ENCODE measurements at regions not wholly inside any gene's neighbourhood (a gene's known extent, or its start where the extent isn't known, plus 50 kb on each side); places are given as distances from the start of the nearest gene placed in this dataset.

DNA sequence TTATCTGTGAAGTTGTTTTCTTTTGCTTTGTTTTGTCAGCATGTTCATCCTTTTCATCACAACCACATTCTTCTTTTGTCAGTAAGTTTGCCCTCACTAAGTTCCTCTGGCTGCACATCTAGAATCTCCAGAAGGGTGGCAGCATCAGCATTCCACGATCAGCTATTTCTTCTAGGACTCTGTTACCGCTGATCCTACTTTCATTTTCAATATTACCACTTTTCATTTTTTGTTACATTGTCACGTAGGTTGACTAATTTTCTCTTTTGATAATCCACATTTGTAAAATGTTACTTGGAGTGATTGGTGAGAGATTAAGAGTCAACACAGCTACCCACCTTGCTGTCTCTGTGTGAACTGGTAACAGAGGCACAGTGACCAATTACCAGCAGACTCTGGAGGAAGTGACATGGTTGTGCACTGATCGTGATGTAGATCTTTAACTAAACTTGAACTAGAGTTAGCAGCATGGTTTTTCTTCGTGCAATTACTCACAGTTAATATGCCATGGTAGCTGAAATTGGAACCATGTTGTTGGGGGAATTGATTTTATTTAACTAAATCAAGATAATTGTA, 307.9 kb upstream of the SLC35B3 start:
- DNase-seq (no peak), ATAC-seq (ENCODE audit: low read depth) (no peak)
- H4K8ac ChIP-seq (ENCODE audit: low read depth in 2 of 2, low read length in 2 of 2) = no peak overlapping the region
- H3K14ac ChIP-seq (replicated peaks; ENCODE audit: low read depth, low read length) = no peak overlapping the region
- H2BK20ac ChIP-seq (ENCODE audit: low read depth, low read length) = no peak overlapping the region
- H3K4me3 ChIP-seq (ENCODE audit: insufficient read depth, low read depth, low read length) = no peak overlapping the region
- ChIA-PET CTCF (no interaction called here), POLR2A (ENCODE audit: unreplicated experiment) (no interaction called here)
- no peak overlapping the region for H3K4me2 ChIP-seq (ENCODE audit: low read depth, low read length)
- no CpG with 5 or more reads among the region's 5 CpGs for WGBS, 2 experiments (ENCODE audit: extremely low coverage in 2 of 2, insufficient read length in 1 of 2)
- H2BK5ac ChIP-seq (ENCODE audit: low read depth, low read length, poor library complexity, severe bottlenecking) = no peak overlapping the region
- no peak overlapping the region for H2AK9ac ChIP-seq (replicated peaks; ENCODE audit: low read depth, low read length, poor library complexity)
- H2AK5ac ChIP-seq (ENCODE audit: low read depth, low read length) = no peak overlapping the region
- dilution Hi-C loops (cut with HindIII; ENCODE audit: low sequenced_read_pairs, unreplicated experiment) = no loop called here
- H3K23ac ChIP-seq (ENCODE audit: low read depth, low read length) = no peak overlapping the region
- no peak overlapping the region for H4K5ac ChIP-seq (ENCODE audit: low read depth, low read length)
- no peak overlapping the region for H3K56ac ChIP-seq (ENCODE audit: extremely low read depth, insufficient read depth, low read length)
- in situ Hi-C loops (cut with MboI; ENCODE audit: low sequenced_read_pairs) = no loop called here
- TF ChIP-seq MAFK (IDR thresholded peaks at IDR 0.05; ENCODE audit: low read depth, low read length) (no peak), NFE2L2 (IDR thresholded peaks at IDR 0.05; ENCODE audit: low read depth, low read length) (no peak), RAD21 (IDR thresholded peaks at IDR 0.05; ENCODE audit: low read length) (no peak), SMC3 (IDR thresholded peaks at IDR 0.05; ENCODE audit: low read depth, low read length) (no peak), RCOR1 (IDR thresholded peaks at IDR 0.05; ENCODE audit: insufficient replicate concordance, low read length) (no peak), BHLHE40 (IDR thresholded peaks at IDR 0.05; ENCODE audit: low read depth, low read length) (no peak), POLR2A (IDR thresholded peaks at IDR 0.05; ENCODE audit: low read depth, low read length) (no peak), CEBPB (IDR thresholded peaks at IDR 0.05; ENCODE audit: low read depth, low read length) (no peak)
- TF ChIP-seq, protein P1, sequence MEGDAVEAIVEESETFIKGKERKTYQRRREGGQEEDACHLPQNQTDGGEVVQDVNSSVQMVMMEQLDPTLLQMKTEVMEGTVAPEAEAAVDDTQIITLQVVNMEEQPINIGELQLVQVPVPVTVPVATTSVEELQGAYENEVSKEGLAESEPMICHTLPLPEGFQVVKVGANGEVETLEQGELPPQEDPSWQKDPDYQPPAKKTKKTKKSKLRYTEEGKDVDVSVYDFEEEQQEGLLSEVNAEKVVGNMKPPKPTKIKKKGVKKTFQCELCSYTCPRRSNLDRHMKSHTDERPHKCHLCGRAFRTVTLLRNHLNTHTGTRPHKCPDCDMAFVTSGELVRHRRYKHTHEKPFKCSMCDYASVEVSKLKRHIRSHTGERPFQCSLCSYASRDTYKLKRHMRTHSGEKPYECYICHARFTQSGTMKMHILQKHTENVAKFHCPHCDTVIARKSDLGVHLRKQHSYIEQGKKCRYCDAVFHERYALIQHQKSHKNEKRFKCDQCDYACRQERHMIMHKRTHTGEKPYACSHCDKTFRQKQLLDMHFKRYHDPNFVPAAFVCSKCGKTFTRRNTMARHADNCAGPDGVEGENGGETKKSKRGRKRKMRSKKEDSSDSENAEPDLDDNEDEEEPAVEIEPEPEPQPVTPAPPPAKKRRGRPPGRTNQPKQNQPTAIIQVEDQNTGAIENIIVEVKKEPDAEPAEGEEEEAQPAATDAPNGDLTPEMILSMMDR (conservative IDR thresholded peaks at IDR 0.05; ENCODE audit: low read depth, low read length) = no peak
- no peaks in the 10 kb centered on the region for H3K36me3 ChIP-seq (ENCODE audit: control insufficient read depth, insufficient read depth, low read length)
- no peak overlapping the region for H3K9ac ChIP-seq (ENCODE audit: low read depth, low read length)
- no peaks in the 10 kb centered on the region for H3K9me1 ChIP-seq (ENCODE audit: insufficient read depth, low read length)
- H3K27ac ChIP-seq (ENCODE audit: insufficient read depth, low read length) = no peak overlapping the region
- no peak overlapping the region for H2BK120ac ChIP-seq (ENCODE audit: low read depth, low read length)
- no peaks in the 10 kb centered on the region for H3K27me3 ChIP-seq (ENCODE audit: control insufficient read depth, insufficient read depth, low read length)
- intact Hi-C loops (cut with micrococcal nuclease) = no loop called here
- H3K9me3 ChIP-seq (ENCODE audit: control insufficient read depth, insufficient read depth, low read length) = peaks cover 4% of the 10 kb centered on the region
- no peaks in the 10 kb centered on the region for H3K79me1 ChIP-seq (ENCODE audit: low read depth in 1 of 2, low read length in 2 of 2)
- H4K20me1 ChIP-seq (ENCODE audit: insufficient read depth, low read length) = no peaks in the 10 kb centered on the region
- no peak overlapping the region for H3K4ac ChIP-seq (ENCODE audit: low read depth, low read length)
- H3K18ac ChIP-seq (ENCODE audit: low read depth, low read length) = no peak overlapping the region
- no peaks in the 10 kb centered on the region for H3K4me1 ChIP-seq (ENCODE audit: control insufficient read depth, insufficient read depth, low read length)
- no peak overlapping the region for H4K91ac ChIP-seq (ENCODE audit: insufficient read depth, low read depth, low read length)
- no peak overlapping the region for H2BK15ac ChIP-seq (ENCODE audit: low read depth, low read length)
- no peak overlapping the region for H2AFZ ChIP-seq (replicated peaks; ENCODE audit: low read length, poor library complexity)
- no TSS peak for BruUV-seq (replicated peaks)
